GM19463 (cell line): ENCODE measurements at regions not wholly inside any gene's neighbourhood (a gene's known extent, or its start where the extent isn't known, plus 50 kb on each side); places are given as distances from the start of the nearest gene placed in this dataset.
"Not testable (repeated sequence)": the region's sequence is repeated elsewhere in the genome, so short reads cannot be mapped to it uniquely, and the experiment has no call there.

ENCODE experiments used
- ATAC-seq: cut with Tn5 transposase; IDR thresholded peaks from one replicate; pipeline ENCODE4 v1.9.1; 2021; ENCODE audit warnings: mild to moderate bottlenecking, moderate library complexity; ENCODE audit not compliant: unreplicated experiment

DNA sequence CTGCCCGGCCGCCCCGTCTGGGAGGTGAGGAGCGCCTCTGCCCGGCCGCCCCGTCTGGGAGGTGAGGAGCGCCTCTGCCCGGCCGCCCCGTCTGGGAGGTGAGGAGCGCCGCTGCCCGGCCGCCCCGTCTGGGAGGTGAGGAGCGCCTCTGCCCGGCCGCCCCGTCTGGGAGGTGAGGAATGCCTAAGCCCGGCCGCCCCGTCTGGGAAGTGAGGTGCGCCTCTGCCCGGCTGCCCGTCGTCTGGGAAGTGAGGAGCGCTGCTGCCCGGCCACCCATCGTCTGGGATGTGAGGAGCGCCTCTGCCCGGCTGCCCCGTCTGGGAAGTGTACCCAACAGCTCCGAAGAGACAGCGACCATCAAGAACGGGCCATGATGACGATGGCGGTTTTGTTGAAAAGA is 136.6 kb upstream of the PROKR2 start:
- not testable (repeated sequence) for ATAC-seq

DNA sequence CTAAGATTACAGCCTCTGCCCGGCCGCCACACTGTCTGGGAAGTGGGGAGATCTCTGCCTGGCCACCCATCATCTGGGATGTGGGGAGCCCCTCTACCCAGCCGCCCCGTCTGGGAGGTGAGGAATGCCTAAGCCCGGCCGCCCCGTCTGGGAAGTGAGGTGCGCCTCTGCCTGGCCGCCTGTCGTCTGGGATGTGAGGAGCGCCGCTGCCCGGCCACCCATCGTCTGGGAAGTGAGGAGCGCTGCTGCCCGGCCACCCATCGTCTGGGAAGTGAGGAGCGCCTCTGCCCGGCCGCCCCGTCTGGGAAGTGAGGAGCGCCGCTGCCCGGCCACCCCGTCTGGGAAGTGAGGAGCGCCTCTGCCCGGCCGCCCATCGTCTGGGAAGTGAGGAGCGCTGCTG is 135.9 kb upstream of the PROKR2 start:
- ATAC-seq = not testable (repeated sequence)

DNA sequence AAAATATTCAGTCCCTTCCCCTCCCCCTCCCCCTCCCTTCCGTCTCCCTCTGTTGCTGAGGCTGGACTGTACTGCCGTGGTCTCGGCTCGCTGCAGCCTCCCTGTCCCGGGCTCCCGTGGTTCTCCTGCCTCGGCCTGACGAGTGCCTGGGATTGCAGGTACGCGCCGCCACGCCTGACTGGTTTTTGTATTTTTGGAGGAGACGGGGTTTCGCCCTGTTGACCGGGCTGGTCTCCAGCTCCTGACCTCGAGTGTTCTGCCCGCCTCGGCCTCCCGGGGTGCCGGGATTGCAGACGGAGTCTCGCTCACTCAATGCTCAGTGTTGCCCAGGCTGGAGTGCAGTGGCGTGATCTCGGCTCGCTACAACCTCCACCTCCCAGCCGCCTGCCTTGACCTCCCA is 135.5 kb upstream of the PROKR2 start:
- ATAC-seq = not testable (repeated sequence)

DNA sequence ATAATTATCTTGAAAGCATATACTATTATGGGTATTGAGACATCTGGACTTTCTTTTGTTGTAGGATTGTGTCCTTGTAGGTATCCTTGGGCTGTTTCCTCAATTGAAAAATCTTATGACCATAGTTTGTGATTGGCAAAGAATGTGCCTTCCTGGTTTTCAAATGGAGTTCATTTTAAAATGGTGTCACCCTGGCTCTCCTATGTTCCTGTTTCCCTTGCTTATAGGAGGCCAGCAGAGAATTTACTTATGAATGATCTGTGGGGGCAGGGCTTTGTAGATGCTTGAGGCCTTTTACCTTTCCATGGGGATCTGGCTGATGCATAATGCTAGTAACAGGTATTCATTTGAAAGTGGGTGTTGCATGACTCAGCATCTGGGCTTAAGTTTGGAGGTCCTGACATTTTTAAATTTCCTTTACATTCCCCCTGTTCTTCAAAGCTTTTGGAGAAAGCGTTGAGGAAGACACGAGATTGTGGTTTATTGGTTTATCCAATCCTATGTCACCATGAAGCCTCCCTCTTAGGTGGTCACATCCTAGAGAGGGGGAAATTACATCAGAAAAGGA is 135.0 kb upstream of the PROKR2 start:
- ATAC-seq = no peak

DNA sequence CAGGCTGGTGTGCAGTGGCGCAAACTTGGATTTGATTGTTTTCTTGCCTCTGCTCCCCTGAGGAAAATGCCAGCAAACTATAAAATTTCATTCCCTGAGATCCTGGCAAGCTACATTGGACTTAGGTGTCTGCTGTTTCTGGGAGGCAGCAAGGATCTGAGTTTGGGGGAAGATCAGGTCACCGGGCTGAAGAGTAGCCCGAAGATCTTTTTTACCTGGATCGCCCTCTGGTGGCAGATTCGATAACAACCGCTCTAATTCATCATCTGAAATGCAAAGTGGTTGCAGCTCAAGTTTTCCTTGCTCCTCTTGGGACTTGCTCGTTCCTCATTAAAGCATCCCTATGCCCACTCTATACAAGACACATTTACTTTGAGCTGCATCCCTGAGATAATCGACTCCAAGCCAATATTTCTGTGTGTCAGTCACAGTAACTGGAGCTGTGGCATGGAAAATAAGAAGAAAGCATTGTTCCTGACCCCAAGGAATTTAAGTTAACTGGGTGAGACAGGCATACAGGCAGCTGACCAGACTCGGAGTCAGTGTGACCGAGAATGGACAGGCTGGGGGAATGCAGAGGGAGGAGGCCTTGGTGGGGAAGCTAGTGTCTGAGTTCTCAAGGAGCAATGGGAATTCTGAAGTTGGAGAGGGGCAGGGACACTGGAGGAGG is 131.8 kb upstream of the PROKR2 start:
- no peak for ATAC-seq

DNA sequence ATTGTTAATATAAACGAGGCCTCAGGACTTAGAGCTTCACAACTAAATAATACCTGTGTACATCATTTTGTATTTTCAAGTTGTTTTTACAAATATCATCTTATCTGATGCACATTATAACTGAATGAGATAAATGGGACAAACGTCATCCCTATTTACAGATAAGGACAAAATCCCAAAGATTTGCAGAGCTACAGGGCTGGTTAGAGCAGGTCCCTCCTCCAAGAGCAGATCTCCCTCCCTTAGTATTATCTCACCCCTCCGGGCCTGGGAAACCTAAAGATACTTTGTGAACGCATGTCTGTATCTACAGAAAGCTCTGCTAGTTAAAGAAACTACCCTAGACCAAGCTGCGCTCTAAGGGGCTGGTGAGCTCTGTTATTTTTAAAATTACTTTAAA is 130.4 kb upstream of the PROKR2 start:
- no peak for ATAC-seq

DNA sequence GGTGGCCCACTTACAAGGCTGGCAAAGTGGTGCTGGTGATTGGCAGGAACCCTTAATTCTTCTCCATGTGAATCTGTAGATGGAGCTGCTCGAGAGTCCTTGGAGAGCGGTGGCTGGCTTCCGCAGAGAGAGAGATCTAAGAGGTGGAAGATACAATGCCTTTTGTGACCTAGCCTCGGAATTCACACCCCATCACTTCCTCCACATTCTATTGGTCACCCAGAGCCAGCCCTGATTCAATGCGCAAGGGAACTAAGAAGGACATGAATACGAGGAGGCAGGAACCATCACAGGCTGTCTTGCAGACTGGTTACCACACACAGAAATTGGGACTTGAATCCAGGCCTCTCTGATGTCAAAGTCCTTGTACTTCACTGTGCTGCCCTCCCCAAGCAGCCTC is 128.9 kb upstream of the PROKR2 start:
- no peak for ATAC-seq

DNA sequence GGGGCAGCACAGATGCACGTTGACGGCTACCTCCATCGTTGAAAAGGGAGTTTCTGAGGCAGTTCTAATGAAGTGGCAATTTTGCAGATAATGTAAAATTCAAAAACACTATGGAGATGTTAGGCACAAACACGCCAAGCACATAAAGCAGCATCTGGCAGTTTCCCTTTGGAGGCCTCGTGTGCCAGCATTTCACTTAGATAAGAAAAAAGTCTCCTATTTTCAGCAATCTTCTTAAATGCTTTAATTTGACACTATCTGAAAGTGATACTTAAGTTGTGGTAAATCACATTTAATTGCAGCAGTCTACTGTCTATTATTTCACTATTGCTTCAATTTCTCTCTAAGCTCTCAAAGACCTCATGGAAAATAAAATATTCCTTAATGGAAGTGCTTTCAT is 125.3 kb upstream of the PROKR2 start:
- ATAC-seq = no peak

DNA sequence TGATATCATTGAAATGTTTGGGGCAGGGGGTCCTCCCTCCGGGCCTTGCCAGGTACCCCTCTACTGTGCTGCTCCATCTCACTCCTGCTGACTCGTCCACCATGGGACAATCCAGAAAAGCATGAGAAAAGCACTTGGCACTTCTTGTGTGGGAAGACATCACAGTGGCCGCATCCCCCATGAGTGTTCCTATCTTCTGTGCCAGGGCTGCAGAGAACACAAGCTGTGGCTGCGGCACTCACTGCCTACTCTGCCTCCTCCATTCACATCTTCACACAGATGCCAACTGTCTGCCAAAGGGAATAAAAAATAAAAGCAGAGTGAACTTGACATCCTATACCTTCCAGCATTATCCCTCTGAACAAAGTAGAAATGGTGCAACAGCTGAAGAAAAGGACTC is 117.4 kb upstream of the PROKR2 start:
- ATAC-seq = no peak

DNA sequence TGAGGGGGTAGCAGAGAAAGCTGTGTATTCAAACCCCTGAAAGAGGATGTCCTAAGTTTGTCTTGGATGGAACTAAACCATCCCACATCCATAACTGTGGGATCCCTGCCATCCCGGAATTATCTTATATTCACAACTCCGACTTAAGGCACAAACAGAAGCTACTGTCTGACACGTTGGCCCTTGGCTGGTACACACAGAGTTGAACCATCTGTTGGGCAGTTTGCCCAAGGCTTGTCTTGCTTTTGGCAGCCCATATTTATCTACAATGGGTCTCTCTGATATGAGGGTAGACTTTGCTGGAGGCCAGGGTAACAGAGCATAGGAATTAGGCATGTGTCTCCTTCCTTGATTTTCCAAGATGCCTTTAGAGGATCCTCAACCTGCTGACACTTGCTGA is 116.6 kb upstream of the PROKR2 start:
- no peak for ATAC-seq

DNA sequence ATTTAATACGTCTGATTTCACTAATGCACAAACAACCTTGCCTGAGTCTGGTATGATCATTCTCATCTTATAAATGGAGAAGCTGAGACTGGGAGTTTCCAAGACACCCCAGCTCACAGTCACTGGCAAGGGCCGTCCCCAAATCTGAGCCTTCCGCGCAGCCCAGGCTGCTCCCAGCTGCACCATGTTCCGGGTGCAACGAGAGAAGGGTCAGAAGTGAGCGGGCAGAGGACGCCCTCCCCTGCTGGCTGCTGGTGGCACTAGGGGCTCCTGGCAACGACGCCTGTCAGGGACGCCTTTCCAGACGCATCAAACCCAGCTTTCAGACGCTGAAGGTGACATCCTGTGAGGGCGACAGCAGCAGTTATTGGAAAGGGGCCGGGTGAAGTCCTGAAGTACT is 115.3 kb upstream of the PROKR2 start:
- no peak for ATAC-seq

DNA sequence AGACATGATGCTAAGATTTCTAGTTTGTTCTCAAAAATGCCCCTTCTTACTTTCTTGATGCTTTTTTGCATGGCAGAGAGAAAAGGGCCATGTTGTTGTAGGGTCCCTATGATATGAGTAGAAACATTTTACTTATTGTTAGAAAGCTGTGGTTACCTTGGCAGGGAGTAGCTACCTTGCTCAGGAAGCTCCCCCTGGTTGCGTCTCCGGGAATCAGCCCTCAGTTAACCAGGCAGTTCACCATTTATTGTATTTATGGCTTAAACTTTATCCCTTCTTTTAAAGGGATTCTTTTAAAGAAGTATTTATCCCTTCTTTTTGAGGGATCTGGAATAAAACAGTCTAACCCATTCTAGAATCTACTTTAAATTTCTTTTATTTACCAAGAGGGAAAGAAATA is 113.9 kb upstream of the PROKR2 start:
- no peak for ATAC-seq

DNA sequence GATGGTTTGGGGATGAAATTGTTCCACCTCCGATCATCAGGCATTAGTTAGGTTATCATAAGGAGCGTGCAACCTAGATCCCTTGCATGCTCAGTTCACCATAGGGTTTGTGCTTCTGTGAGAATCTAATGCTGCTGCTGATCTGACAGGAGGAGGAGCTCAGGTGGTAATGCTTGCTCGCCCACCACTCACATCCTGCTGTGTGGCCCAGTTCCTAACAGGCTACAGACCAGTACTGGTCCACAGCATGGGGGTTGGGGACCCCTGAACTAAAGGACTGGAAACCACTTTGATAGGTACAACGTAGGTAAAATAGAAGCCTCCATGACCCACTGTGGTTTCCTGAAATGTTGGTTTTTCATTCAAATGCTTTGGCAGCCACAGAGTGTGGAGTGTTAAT is 109.3 kb upstream of the PROKR2 start:
- ATAC-seq = no peak

DNA sequence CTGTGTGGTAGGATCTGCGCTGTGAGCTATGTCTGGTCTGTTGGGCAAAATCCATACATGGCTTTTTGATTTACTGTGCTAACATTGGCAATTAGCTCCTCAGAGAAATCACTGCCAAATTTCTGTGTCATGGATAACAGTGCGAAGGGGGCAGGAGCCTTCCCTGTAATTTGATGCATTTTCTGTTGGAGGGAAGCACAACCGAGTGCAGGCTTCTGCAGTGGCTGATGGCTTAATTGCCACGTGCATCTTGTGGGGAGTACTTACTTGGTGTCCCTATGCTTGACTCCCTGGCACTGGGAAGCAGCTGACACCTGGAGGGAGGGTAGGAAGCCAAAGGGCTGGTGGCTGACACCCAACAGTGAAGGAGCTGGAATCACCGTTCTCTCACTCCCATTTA is 99.3 kb upstream of the PROKR2 start:
- ATAC-seq = no peak

DNA sequence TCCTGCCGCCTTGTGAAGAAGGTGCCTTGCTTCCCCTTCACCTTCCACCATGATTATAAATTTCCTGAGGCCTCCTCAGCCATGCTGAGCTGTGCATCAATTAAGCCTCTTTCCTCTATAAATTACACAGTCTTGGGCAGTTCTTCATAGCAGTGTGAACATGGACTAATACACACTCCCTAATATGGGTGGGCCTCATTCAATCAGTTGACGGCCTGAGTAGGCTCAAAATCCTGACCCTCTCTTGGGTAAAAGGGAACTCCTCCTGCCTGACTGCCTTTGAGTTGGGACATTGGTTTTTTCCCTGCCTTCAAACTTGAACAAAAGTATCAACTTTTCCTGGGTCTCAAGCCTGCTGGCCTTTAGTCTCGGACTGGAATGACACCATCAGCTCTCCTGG is 96.6 kb upstream of the PROKR2 start:
- ATAC-seq = no peak

DNA sequence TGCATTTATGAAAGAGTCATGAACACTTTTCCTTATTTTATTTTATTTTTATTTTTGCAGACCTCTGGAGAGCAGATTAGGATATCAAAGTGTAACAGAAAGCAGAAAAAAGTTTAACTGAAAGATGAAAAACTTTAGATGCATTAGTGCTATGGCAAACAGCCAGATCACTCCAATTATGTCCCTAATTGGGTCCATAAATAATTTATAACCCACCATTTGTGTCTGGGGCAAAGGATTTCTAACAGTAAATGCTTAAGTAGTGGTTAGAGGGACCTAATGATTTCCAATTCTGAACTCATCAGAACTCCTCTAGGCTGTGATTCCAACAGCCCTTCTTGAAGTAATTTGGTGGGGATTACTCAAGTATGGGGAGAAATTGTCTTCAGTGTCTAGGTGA is 93.7 kb upstream of the PROKR2 start:
- ATAC-seq = no peak

DNA sequence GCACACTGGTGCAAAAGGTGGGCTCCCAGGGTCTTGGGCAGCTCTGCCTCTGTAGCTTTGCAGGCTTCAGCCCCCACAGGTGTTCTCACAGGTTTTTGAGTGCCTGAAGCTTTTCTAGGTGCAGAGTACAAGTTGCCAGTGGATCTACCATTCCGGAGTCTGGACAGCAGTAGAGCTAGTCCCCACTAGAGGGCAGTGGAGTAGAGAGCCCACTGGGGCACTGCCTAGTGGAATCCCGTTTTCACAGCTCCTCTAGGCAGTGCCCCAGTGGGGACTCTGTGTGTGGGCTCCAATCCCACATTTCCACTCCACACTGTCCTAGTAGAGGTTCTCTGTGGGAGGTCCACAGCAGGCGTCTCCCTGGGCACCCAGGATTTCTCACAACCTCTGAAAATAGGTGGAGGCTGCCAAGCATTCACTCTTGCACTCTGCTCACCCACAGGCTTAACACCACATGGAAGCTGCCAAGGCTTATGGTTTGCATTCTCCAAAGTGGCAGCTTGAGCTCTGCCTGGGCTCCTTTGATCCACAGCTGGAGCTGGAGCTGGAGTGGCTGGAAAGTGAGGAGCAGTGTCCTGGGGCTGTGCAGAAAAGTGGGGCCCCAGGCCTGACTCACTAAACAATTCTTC is 86.3 kb upstream of the PROKR2 start:
- ATAC-seq = no peak

DNA sequence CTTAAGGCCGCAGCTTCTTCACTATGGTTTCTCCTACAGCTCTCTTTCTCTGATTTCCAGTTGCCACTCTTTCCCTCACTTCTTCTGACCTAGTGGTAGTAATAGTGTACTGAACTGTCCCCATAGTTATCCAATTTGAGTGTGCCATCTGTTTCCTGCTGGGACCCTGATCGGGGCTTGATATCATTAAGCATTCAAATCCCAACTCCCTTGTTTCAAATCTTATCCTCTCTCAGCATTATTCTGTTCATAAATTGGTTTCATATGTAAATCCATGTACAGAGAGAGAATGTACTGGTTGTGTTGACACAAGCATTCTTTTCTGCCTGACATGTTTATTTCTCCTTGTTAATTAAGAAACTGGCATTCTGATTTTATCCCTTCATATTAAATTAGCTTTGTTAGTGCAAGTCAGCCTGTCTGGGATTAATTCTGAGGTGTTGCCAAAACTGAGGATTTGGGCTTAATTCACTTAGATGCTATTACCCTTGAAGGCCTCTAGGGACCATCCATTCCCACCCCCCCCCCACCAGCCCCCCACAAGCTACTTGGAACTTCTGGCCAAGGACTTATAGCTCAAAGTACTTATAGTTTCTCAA is 84.6 kb upstream of the PROKR2 start:
- no peak for ATAC-seq

DNA sequence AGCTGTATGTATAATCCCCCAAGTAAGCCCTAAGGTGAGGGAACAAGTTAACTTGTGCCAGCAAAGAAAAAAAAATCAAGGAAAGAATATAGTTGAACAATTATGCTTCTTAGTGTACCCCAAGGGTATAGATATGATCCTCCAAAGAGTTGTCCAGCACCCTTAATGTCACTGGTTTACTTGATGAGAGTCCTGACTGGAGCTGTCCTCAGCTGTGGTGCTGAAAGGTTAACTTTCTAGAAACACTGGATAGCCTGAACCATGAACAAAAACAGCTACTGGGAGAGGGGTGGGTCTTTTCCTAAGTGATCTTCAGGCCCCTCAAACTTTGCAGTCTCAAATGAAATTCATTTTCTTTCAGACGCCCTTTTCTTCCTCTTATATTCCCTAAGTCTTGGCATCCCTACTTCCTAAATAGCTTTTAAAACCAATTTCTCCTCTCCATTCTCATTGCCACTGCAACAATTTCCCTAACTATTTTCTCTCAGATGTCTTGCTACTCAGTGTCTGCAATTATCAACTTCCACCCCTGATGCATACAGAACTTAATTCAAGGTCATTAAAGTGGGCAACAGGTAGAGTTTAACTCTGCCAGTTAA is 83.5 kb upstream of the PROKR2 start:
- ATAC-seq = no peak

DNA sequence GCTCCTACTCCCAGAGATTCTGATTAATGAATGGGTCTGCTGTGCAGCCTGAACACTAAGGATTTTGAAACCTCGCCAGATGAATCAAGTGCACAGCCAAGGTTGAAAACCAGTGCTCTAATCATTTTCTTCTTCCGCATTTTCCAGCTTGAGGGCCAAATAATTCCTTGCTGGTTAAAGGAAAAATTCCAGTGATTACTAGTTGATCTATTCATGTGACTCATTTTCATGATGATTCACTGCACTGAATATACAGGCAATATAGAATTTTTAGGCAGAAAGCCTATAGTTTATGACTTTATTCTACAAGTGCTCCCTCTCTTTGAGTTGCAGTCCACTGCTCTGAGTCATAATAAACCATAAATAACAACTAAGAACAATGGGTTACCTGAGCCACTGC is 80.6 kb upstream of the PROKR2 start:
- no peak for ATAC-seq

DNA sequence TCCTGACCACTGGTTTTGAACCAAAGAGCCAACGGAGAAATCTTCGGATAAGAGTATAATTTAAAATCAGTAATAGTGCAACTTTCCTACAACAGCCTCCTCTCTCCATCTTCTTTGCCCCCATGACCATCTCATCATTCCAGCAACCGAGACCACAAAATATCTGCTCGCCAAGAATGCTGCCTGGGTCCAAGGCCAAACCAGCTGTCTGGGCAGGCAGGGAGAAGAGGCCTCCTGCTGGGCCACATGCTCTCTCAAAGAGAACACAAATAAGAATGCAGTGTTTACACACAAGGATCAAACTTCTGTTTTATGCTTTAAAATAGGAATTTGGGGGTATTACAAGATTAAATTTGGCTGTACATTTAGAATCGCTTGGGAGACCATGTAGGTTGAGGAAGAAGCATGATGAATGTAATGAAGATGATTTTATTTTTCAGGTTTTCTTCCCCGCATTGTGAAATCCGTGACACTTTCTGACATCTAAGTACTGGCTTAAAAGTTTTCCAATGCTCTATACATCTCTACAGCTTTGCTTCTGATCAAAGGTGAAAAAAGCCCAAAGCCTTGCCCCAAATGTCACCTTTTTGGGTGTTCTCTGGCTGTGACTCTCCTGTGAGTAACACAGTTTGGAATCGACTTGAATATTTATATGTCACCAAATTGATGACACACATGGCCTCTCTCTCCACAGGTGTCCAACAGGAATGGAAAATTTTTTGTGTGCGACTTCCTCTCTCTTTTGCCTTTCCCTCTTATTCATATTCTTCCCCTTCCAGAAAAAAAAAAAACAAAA is 79.4 kb upstream of the PROKR2 start:
- ATAC-seq = no peak
